NCI-H82 treated with DMSO at 0.1 percent for 48 hours (cell line): ENCODE measurements at regions not wholly inside any gene's neighbourhood (a gene's known extent, or its start where the extent isn't known, plus 50 kb on each side); places are given as distances from the start of the nearest gene placed in this dataset.

Experiments used
- DNase-seq: peaks from one replicate; lab custom pipeline; 2025; ENCODE audit not compliant: unreplicated experiment; lab: John Stamatoyannopoulos, UW

DNA sequence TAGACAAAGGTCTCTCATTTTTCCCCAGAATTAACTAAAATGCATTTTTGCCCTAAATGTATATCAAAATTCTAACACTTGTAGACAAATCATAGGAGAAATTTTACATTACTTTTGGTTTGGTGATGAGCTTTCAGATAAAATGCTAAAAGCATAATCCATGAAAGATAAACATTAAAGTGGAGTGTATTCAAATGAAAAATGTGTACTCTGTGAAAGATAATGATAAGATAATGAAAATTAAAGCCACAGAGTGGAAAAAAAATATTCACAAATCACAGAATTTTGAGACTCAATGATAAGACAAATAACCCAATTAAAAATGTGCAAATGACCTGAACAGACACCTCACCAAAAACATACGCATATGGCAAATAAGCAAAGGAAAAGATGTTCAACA, 176.9 kb upstream of the ADAMTS16 start:
- no peak for DNase-seq

DNA sequence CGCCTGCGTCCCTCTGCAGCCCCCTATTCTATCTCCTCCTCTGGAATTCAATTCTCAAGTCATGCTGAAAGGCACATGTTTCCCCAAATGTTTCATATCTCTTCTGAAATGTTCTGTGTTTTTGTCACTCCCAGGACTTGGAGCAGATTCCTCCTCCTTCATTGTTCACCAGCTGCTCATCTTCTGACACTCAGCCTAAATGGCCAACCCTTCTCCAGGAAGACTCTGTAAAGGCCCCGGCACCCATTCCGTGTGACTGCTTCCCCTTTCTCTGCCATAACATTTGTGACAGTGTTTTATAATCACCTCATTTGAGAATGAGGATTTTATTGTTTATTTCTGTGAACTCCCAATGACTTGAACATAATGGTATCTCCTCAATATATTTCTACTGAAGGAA, 170.8 kb upstream of the ADAMTS16 start:
- no peak for DNase-seq

DNA sequence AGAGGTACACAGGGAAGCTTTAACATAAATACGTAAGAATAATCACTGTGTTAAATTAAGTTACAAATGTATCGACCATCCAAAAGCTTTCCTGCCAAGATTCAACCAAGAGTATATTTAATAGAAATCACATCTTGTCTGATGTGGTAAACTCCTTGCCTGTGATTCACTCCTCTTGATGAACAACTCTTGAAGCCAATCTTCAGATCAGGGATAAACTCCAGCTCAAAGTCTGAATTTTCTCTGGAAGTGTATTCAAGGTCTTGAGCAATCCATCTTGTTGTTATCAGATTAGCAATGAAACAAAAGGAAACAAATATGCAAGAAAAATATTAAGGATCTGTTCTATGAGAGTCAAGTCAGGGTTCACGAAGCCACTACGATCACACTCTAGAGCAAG, 170.0 kb upstream of the ADAMTS16 start:
- no peak for DNase-seq

DNA sequence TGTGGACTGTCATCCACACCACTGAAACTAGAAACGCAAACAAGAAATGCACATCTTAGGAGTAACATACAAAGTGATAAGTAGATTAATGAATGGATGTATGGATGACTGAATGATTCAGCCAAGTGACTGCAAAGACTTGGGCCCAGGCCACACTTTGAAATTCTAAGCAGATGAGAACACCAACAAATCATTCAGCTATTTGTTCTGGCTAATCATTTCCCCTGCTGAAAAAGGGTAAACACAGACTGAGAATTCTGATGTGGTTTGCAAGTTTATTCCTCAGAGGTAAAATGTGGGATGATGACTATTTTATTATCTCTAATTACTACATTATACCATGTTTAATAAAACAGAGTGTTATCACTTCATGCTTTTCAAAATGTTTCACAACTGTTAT, 163.2 kb upstream of the ADAMTS16 start:
- no peak for DNase-seq

DNA sequence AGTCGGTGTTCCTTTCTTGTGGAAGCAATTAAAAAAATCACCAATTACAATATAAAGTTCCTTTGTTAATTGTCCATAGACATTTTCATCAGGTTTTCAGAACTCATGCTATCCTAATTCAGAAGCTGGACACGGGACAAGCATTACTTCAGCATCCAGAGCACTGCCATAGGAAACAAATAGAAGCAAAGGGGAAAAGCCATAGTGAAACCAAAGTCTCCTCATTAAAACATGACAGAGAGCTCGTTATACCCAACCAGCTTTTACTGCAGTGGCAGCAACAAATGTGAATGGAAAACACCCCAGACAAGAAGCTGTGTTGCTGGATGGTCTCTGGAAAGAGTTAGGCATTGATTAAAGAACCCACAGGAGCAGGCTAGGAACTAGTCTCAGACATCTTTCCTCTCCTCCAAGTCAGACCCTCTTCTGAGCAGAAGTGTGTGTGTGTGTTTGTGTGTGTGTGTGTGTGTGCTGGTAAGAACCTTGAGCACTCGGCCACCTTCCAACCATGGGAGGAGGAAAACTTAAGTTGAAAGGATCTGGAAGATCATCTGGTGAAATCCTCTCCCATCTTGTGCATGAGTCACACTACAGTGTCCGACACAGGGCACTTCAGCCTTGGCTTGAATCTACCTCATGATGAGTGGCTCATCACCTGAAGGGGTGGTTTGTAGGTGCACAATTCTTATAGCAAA, 162.6 kb upstream of the ADAMTS16 start:
- no peak for DNase-seq

DNA sequence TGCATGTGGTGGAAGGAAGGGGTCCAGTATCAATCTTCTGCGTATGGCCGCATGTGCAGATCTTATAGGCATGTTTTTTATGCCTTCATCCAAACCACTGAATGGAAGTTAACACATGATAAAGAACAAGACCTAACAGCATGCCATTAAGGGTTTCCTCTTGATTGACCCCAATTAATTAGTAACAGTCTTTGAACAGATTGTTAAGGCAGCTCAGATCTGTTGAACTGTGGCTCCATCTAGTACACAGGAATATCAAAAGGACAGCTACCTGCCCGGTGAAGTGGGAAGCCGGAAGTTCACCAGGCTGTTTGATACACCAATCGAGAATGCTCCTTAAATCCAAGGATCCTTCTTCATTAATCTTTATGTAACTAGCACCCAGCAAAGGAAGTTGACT, 159.9 kb upstream of the ADAMTS16 start:
- no peak for DNase-seq

DNA sequence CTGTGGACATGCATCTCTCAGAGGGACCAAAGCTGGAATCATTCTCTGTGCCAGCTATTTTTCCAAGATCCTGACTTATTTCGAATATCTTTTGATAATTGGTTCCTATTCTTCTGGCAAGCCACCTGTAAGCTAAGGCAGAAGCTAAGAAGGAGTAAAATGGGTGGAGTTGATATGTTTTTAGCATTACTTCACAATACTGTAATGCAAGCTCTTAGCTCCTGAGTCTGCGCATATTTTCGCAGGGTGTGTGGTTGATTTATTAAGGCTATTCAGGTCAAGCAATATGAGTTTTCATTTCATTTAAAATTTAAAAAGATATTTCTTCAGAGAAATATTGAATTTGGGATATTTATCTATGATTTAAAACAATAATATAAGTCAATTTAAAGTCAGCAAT, 158.5 kb upstream of the ADAMTS16 start:
- DNase-seq, result no peak

DNA sequence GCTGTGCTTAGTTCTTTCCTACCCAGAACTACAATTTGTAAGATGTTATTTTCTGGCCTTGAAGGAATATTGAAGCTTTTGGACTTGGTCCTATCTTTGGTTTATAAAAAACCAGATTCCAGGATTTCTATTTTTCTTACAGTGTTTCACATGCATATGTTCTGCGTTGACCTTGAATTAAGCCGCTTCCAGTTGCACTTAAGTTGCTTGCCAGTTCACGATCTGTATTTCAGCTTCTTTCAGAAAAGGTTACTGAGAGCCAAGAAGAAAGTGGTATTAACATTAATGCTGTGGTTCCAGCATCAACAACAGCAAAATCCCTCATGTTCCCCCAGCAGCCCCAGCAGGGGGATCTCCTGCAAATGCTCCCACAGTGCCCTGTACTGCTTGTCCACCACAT, 156.4 kb upstream of the ADAMTS16 start:
- no peak for DNase-seq

DNA sequence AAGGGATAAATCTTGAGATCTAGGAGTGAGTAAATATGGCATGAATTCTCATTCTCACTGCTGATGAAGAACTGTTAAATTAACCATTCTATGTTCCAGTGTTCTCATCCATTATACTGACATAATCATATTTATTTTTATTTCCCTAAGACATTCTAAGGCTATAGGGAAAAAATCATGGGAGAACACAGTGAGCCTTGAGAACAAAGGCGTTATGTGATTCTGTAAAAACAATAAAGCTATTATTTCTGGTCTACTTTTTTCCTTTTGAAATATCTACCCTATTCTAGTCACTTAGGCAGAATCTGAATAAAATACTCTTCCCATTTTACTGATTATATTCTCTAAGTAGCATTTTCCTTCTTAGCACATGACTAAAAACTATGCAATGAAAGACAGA, 155.7 kb upstream of the ADAMTS16 start:
- DNase-seq, result no peak

DNA sequence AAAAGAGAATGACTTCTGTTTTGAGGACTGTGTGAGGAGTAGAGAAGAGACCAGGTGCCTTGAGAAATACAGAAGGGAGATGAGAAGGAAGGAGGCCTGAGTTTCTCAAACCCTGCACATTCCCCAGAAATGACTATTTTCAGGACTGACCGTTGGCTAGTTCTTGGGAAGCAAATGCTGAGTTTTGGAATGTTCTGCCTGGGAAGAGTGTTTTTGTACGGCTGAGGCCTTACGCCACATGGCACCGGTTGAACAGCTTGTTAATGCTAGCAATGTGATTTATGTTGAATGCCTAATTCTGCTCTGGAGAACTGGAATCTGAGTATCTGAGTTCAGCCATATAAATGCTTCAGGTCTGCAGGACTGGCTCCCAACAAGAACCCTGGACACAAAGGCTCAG, 152.7 kb upstream of the ADAMTS16 start:
- no peak for DNase-seq

DNA sequence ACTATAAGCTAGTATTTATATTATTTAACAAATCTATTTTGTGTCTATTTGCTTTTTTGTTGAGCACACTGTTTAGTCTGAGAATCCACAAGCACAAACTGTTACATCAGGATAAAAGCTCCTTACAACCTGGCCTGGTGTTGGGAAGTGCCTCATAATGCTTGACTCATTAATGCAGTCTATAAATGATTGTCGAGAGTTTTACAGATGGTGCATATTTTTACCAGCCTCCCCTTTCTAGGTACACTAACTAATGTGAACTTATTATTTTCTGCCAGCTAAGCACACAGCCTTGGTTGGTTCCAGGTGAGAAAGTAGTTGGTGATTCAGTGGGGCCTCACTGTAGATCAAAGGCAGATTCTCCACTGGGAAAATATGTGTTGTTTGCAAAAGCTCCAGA, 151.0 kb upstream of the ADAMTS16 start:
- DNase-seq, result no peak

DNA sequence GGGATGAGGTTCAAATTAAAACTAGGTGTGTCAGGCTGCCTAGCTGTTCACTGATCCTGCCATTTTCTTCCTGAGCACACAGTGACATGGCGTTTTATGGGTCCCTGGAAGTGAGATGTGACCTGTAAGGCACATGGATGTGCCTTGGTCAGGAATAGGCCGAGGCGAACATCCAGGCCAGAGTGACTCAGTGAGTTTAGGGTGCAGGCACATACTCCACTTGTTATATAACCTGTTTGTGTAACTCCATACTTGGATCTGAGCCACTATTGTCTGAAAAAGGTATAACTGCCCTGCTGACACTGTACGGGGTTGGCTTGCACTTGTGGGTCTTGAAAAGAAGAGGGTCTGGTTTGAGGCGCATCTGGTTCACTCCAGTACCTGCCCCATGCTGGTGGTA, 150.1 kb upstream of the ADAMTS16 start:
- DNase-seq, result no peak

DNA sequence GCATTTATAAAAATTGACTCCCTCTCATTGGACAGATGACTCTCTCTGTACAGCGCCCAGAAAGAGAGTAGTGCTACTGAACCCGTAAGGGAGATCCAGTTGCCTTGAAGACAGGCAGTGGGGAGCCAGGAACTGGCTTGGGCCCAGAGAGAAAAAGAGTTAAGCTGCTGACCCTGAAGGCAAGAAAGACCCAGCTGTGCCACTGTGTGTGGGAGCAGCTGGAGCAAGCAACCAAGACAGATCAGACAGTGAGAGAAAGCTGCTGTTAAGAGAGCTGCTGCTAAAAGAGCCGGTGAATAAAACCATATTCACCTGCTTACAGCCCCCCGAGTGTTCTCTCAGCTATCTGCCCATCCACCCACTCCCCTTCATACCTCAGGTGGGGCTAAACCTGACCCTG, 149.7 kb upstream of the ADAMTS16 start:
- no peak for DNase-seq

DNA sequence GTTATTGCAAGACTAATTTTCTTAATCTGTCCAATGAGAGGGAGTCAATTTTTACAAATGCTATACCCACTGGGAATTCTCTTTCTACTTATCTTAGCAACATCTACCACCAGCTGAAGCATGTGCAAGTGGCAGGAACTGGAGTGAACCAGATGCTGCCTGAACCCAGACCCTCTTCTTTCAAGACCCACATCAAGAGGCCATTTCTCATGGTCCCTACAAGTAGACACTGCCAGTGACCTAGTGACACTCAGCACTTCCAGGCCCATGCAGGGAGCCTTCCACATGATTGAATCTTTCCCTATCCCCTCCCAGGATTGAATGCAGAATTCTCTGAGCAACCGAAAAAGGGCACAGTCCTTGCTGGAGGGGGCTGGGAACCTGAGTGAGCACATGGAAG, 148.2 kb upstream of the ADAMTS16 start:
- no peak for DNase-seq

DNA sequence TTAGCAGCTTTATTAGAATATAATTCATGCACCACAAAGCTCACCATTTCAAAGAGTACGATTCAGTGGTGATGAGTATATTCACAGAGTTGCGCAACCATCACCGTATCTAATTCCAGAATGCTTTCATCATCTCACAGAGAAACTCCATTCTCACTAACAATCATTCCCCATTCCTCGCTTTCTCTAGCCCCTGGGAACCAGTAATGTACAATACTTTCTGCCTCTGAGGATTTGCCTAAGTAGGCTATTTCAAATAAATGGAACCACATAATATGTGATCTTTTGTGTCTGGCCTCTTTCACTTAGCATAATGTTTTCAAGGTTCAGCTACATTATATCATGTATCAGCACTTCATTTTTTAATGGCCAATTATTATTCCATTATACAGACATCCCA, 145.1 kb upstream of the ADAMTS16 start:
- no peak for DNase-seq

DNA sequence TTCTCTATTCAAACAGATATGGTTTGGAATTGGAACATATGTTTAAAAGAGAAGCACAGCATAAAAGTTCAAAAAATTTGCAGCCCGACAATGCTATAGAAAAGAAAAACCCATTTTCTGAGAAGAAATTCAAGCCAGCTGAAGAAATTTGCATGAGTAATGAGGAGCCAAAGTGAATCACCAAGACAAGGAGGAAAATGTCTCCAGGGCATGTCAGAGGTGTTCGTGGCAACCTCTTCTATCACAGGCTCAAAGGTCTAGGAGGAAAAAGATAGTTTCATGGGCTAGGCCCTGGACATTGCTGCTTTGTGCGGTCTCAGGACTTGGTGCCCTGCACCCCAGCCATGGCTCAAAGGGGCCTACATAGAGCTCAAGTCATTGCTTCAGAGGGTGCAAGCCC, 134.8 kb upstream of the ADAMTS16 start:
- DNase-seq, result no peak

DNA sequence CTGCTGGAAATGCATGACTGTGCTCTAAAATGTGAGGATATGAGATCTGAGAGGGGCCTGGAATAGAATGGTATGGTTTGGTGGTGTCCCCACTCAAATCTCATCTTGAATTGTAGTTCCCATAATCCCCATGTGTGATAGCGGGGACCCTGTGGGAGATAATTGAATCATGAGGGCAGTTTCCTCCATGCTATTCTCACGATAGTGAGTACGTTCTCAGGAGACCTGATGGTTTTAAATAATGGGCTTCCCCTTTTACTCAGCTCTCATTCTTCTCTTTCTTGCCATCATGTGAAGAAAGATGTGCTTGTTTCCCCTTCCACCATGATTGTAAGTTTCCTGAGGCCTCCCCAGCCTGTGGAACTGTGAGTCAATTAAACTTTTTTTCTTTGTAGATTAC, 133.6 kb upstream of the ADAMTS16 start:
- no peak for DNase-seq

DNA sequence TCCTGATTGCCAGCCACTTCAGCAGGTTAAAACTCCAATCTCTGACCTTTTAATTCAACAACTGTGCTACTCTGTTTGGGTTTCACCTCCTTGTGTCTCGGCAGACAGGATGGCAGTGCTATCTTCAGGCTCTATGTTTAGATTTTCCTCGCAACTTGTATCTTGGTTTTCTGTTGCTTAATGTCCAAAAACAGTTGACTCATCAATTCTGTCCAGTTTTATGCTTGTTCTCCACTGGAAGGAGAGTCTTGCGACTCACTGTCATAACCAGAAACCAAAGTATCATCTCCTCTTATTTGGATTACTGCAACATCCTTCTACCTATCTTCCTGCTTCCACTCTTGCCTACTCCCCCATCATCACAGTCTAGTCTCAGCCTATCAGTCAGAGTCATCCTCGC, 130.9 kb upstream of the ADAMTS16 start:
- no peak for DNase-seq

DNA sequence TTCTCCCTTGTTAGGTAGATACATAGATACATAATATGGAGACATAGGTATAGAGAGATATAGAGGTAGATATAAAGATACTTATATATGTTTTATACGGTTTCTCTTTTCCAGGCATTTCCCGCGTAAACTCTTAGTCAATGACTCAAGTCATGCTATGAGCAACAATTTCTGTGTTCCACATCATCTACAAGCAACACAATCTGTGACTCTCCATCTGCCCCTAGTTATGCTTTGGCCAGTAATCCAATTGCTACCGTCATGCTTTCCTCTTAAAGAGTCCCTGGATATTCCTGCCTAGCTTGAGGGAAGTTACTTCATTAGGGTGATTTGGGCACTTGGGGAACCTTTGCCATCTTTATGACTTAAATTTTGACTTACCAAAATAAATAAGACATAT, 129.0 kb upstream of the ADAMTS16 start:
- peak; percentile 35 for DNase-seq

DNA sequence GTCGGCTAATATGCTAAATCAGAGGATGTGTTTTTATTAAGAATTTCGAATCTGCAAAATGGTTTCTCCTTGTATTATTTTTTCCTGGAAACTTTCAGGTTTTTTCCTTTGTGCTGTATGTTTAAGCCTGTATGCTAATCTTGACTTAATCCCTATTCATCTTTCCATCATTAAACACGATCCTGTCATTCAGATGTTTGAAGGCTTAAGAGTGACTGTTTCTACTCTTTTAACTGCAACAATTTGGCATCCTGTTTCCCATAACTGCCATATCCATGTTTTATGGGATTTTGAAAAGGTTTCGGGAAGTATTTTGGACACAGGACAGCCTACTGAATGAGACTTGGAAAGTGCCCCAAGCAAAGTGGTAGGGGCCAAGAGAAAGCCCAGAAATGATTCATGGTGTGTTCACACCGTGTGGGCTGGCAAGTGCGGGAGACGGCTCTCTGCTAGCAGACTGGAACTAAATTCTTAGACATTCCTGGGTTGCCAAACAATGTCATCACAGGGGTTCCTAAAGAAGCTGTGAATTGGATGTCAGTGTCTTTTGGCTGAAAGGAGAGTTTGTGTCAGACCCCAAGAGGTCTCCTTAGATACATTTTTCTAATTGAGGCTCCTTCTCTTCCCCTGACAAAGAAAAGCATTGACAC, 125.4 kb upstream of the ADAMTS16 start:
- no peak for DNase-seq

DNA sequence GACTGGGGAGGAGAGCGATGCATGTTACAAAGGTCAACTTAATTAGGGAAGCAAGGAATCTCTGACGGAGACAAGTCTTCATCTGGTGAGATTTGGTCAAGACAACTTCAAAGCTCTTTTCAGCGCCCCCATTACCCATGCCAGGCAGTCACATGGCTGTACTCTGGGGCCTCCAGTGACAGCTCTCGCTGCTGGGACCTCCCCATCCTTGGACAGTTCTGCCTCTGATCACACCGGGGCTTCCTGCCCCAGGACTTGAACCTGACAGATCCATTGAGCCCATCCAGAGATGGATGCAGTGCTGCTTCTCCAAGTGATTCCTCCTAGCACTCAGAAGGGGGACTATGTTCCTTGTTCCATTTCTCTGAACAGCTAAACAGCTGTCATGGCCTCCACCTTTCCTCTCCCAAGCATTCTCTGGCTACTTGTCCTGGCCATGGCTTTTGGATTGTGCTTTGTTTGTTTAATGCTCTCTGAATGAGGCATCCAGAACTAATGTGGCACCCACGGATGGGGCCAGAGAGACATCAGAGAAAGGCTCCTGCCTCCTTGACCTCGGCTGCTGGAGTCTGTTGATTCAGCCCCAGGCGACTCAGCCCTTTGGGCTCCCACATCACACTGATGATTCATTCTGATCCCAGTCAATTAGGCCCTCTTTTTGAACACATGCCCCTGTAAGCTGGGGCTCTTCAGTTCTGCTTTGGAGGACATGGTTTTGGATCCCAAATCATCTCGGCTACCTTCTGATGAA, 122.1 kb upstream of the ADAMTS16 start:
- no peak for DNase-seq

DNA sequence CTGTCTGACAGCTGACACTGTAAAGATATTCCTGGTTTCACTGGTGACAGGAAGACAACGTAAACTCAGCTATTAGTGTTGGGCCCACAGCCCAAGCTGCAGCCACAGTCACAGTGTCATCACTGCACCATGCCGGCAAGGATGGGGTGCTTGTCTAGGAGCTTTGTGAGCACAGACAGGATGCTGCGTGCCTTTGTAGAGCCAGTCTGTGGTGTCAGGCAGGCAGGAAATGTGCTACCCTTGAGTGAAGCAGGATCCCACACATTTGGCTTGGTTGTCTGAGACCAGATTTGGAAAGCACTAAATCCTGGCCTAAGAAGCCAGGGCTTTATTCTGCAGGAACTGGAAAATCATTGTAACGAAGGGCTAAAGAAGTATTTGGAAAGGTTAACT, 121.6 kb upstream of the ADAMTS16 start:
- no peak for DNase-seq
